AG20443 (cell line): ENCODE measurements at regions not wholly inside any gene's neighbourhood (a gene's known extent, or its start where the extent isn't known, plus 50 kb on each side); places are given as distances from the start of the nearest gene placed in this dataset.

Experiments used
- DNase-seq: peaks from one replicate; pipeline ENCODE4 v3.0.0; 2012; ENCODE audit warnings: low spot score, mixed read lengths

- DNase-seq, result no peak
These were observed 214.1 kb upstream of the DAPK1 start for GRCh38 chr9:87283585-87283984.

- DNase-seq, result no peak
These were observed 212.3 kb upstream of the DAPK1 start for GRCh38 chr9:87285183-87285850.

GRCh38 chr9:87286506-87286905, 211.2 kb upstream of the DAPK1 start:
- DNase-seq, result no peak

GRCh38 chr9:87290241-87291052, 207.2 kb upstream of the DAPK1 start:
- DNase-seq, result no peak

- DNase-seq, result no peak
These were observed 205.0 kb upstream of the DAPK1 start for GRCh38 chr9:87292449-87293191.

GRCh38 chr9:87294126-87294525, 203.5 kb upstream of the DAPK1 start:
- DNase-seq, result no peak

- no peak for DNase-seq
These were observed 196.8 kb upstream of the DAPK1 start for GRCh38 chr9:87300915-87301314.

GRCh38 chr9:87301371-87301770, 196.3 kb upstream of the DAPK1 start:
- DNase-seq, result no peak

- no peak for DNase-seq
These were observed 192.5 kb upstream of the DAPK1 start for GRCh38 chr9:87305151-87305550.

- no peak for DNase-seq
These were observed 191.7 kb upstream of the DAPK1 start for GRCh38 chr9:87306006-87306405.

- peak; percentile 29 for DNase-seq
These were observed 189.8 kb upstream of the DAPK1 start for GRCh38 chr9:87307848-87308247.

GRCh38 chr9:87309236-87309635, 188.4 kb upstream of the DAPK1 start:
- DNase-seq, result no peak

GRCh38 chr9:87310827-87311523, 186.7 kb upstream of the DAPK1 start:
- DNase-seq, result no peak

- DNase-seq, result no peak
These were observed 178.0 kb upstream of the DAPK1 start for GRCh38 chr9:87319656-87320055.

GRCh38 chr9:87320146-87320884, 177.4 kb upstream of the DAPK1 start:
- no peak for DNase-seq

GRCh38 chr9:87322840-87323635, 174.6 kb upstream of the DAPK1 start:
- DNase-seq, result peak; percentile 44

GRCh38 chr9:87323928-87324327, 173.7 kb upstream of the DAPK1 start:
- DNase-seq, result no peak

GRCh38 chr9:87324613-87325194, 173.0 kb upstream of the DAPK1 start:
- peak; percentile 57 for DNase-seq

GRCh38 chr9:87327575-87328125, 170.0 kb upstream of the DAPK1 start:
- DNase-seq, result no peak

GRCh38 chr9:87333802-87334201, 163.9 kb upstream of the DAPK1 start:
- DNase-seq, result no peak
